ENCODE measurements at regions not wholly inside any gene's neighbourhood (a gene's known extent, or its start where the extent isn't known, plus 50 kb on each side); places are given as distances from the start of the nearest gene placed in this dataset.

DNA sequence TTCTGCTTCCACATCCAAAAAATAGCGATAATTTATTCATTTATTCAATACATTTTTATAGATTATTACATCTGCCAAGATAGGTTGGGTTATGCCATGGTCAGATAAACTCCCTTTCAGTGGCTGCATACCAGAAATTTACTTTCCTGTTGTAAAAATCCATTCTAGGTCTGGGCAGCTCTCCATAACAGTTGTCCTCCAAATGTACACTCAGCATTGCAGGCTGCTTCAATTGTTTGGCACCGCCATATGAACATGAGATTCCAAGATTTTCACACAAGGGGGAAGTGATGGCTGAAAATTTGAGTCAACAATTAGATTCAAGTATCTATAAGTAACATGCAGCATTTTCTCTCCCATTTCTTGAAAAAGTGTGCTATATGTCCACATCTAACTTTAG, 568.7 kb downstream of the ETV1 start:
- CTCF ChIA-PET = no interaction called here
- H2AFZ ChIP-seq (ENCODE audit: insufficient read depth, low read depth, low read length, poor library complexity, severe bottlenecking) = no peak overlapping the region
- H3K79me2 ChIP-seq (ENCODE audit: control insufficient read depth, insufficient read depth, low read length) = no peaks in the 10 kb centered on the region
- H3K27ac ChIP-seq (ENCODE audit: low read length in 2 of 2) = no peak overlapping the region
- Mint-ChIP-seq H3K4me1 (no peaks in the 10 kb centered on the region), H3K27me3 (no peaks in the 10 kb centered on the region), H3K27ac (no peak overlapping the region), H3K9me3 (ENCODE audit: insufficient read depth) (peaks cover 5% of the 10 kb centered on the region), H3K4me3 (no peak overlapping the region)
- H3K9me3 ChIP-seq (ENCODE audit: control extremely low read depth in 1 of 3, control insufficient read depth in 2 of 3, insufficient read depth in 1 of 3, low read length in 2 of 3) = peaks cover 0 to 5% (median 1%) of the 10 kb centered on the region in 3 donors
- no peak overlapping the region for H3K4me3 ChIP-seq (ENCODE audit: control extremely low read depth in 1 of 5, extremely low read depth in 1 of 5, insufficient read depth in 1 of 5, low read depth in 2 of 5, low read length in 4 of 5)
- DNase-seq (no peak), ATAC-seq (ENCODE audit: low read depth) (no peak)
- no peaks in the 10 kb centered on the region for H3K4me1 ChIP-seq (ENCODE audit: control insufficient read depth in 2 of 2, insufficient read depth in 2 of 2, low read length in 2 of 2)
- POLR2A ChIA-PET = no interaction called here
- H3K4me2 ChIP-seq (replicated peaks; ENCODE audit: low read depth, low read length, poor library complexity, severe bottlenecking) = no peak overlapping the region
- intact Hi-C loops (cut with micrococcal nuclease) = no loop called here
- WGBS (ENCODE audit: insufficient coverage) = no CpG with 5 or more reads among the region's 2 CpGs
- TF ChIP-seq, protein P1, sequence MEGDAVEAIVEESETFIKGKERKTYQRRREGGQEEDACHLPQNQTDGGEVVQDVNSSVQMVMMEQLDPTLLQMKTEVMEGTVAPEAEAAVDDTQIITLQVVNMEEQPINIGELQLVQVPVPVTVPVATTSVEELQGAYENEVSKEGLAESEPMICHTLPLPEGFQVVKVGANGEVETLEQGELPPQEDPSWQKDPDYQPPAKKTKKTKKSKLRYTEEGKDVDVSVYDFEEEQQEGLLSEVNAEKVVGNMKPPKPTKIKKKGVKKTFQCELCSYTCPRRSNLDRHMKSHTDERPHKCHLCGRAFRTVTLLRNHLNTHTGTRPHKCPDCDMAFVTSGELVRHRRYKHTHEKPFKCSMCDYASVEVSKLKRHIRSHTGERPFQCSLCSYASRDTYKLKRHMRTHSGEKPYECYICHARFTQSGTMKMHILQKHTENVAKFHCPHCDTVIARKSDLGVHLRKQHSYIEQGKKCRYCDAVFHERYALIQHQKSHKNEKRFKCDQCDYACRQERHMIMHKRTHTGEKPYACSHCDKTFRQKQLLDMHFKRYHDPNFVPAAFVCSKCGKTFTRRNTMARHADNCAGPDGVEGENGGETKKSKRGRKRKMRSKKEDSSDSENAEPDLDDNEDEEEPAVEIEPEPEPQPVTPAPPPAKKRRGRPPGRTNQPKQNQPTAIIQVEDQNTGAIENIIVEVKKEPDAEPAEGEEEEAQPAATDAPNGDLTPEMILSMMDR (IDR thresholded peaks at IDR 0.05) = no peak
- no peak for TF ChIP-seq EZH2 (IDR thresholded peaks at IDR 0.05; ENCODE audit: borderline replicate concordance, insufficient read depth, low read depth, low read length, poor library complexity, severe bottlenecking)
- no peaks in the 10 kb centered on the region for H3K27me3 ChIP-seq (replicated peaks in 1 of 4; ENCODE audit: control extremely low read depth in 1 of 4, control insufficient read depth in 3 of 4, insufficient read depth in 4 of 4, low read length in 3 of 4)
- no peaks in the 10 kb centered on the region for H3K36me3 ChIP-seq (replicated peaks in 1 of 2; ENCODE audit: control extremely low read depth in 1 of 2, control insufficient read depth in 1 of 2, extremely low read depth in 1 of 2, insufficient read depth in 2 of 2, low read length in 1 of 2)
- H3K9ac ChIP-seq (ENCODE audit: low read length) = no peak overlapping the region
- H4K20me1 ChIP-seq (ENCODE audit: control insufficient read depth, insufficient read depth, low read length, poor library complexity, severe bottlenecking) = no peaks in the 10 kb centered on the region

DNA sequence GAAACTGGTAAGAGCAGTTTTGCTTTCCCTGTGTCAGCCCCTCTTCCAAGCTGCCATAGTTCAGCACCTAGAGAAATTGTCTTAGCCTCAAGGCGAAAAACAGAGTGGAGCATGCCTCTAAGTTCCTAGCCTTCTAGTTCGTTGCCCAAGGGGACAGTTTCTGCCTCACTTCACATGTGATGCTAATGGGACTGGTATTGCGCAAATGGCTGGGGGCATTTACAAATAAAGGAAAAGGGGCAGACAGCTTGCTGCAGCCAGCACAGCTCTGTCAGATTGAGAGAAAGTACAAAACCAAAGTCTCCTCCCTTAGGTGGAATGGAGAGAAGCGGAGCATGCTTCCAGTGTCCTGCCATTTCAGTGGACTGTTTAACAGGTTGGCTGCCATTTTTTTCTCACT, 567.7 kb downstream of the ETV1 start:
- 83% methylated on average over 3 of the region's 4 CpGs for WGBS (ENCODE audit: insufficient coverage)
- intact Hi-C loops (cut with micrococcal nuclease) = no loop called here
- Histone ChIP-seq H3K4me3 (ENCODE audit: control extremely low read depth in 1 of 5, extremely low read depth in 1 of 5, insufficient read depth in 1 of 5, low read depth in 2 of 5, low read length in 4 of 5) (no peak overlapping the region), H2AFZ (ENCODE audit: insufficient read depth, low read depth, low read length, poor library complexity, severe bottlenecking) (no peak overlapping the region), H3K36me3 (replicated peaks in 1 of 2; ENCODE audit: control extremely low read depth in 1 of 2, control insufficient read depth in 1 of 2, extremely low read depth in 1 of 2, insufficient read depth in 2 of 2, low read length in 1 of 2) (no peaks in the 10 kb centered on the region), H4K20me1 (ENCODE audit: control insufficient read depth, insufficient read depth, low read length, poor library complexity, severe bottlenecking) (no peaks in the 10 kb centered on the region), H3K9ac (ENCODE audit: low read length) (no peak overlapping the region), H3K4me1 (ENCODE audit: control insufficient read depth in 2 of 2, insufficient read depth in 2 of 2, low read length in 2 of 2) (no peaks in the 10 kb centered on the region), H3K27me3 (replicated peaks in 1 of 4; ENCODE audit: control extremely low read depth in 1 of 4, control insufficient read depth in 3 of 4, insufficient read depth in 4 of 4, low read length in 3 of 4) (no peaks in the 10 kb centered on the region), H3K27ac (ENCODE audit: low read length in 2 of 2) (no peak overlapping the region), H3K79me2 (ENCODE audit: control insufficient read depth, insufficient read depth, low read length) (no peaks in the 10 kb centered on the region), H3K4me2 (replicated peaks; ENCODE audit: low read depth, low read length, poor library complexity, severe bottlenecking) (no peak overlapping the region), H3K9me3 (ENCODE audit: control extremely low read depth in 1 of 3, control insufficient read depth in 2 of 3, insufficient read depth in 1 of 3, low read length in 2 of 3) (peaks cover 0 to 5% (median 1%) of the 10 kb centered on the region in 3 donors)
- no peak overlapping the region for H3K4me3 Mint-ChIP-seq
- H3K9me3 Mint-ChIP-seq (ENCODE audit: insufficient read depth) = peaks cover 5% of the 10 kb centered on the region
- no peak overlapping the region for H3K27ac Mint-ChIP-seq
- ChIA-PET POLR2A (no interaction called here), CTCF (no interaction called here)
- H3K4me1 Mint-ChIP-seq = no peaks in the 10 kb centered on the region
- no peaks in the 10 kb centered on the region for H3K27me3 Mint-ChIP-seq
- TF ChIP-seq, protein P1 (IDR thresholded peaks at IDR 0.05) = no peak
- TF ChIP-seq EZH2 (IDR thresholded peaks at IDR 0.05; ENCODE audit: borderline replicate concordance, insufficient read depth, low read depth, low read length, poor library complexity, severe bottlenecking) = no peak
- ATAC-seq (ENCODE audit: low read depth) (no peak), DNase-seq (no peak)
